SK-N-DZ (cell line): ENCODE measurements at regions not wholly inside any gene's neighbourhood (a gene's known extent, or its start where the extent isn't known, plus 50 kb on each side); places are given as distances from the start of the nearest gene placed in this dataset.
"Not testable (repeated sequence)": the region's sequence is repeated elsewhere in the genome, so short reads cannot be mapped to it uniquely, and the experiment has no call there.

Experiments
- DNase-seq: peaks from one replicate; pipeline ENCODE4 v3.0.0-alpha.2; 2015; ENCODE audit warnings: low spot score

- DNase-seq = no peak
These were observed 329.4 kb upstream of the PCDH18 start for GRCh38 chr4:137861682-137862081.

- no peak for DNase-seq
These were observed 321.1 kb upstream of the PCDH18 start for GRCh38 chr4:137853424-137853823.

- DNase-seq = no peak
These were observed 320.0 kb upstream of the PCDH18 start for GRCh38 chr4:137852326-137852725.

GRCh38 chr4:137851435-137851834 is 319.1 kb upstream of the PCDH18 start:
- DNase-seq = no peak

- DNase-seq = not testable (repeated sequence)
These were observed 295.7 kb upstream of the PCDH18 start for GRCh38 chr4:137827945-137828344.

GRCh38 chr4:137825505-137825904 is 293.2 kb upstream of the PCDH18 start:
- DNase-seq = no peak

GRCh38 chr4:137823007-137823406 is 290.7 kb upstream of the PCDH18 start:
- no peak for DNase-seq

- DNase-seq = peak; percentile 42
These were observed 287.7 kb upstream of the PCDH18 start for GRCh38 chr4:137819964-137820383.

- DNase-seq = no peak
These were observed 280.0 kb upstream of the PCDH18 start for GRCh38 chr4:137812258-137812657.

GRCh38 chr4:137806420-137806819 is 274.1 kb upstream of the PCDH18 start:
- DNase-seq = no peak

- DNase-seq = no peak
These were observed 272.7 kb upstream of the PCDH18 start for GRCh38 chr4:137804906-137805495.

GRCh38 chr4:137800861-137801260 is 268.6 kb upstream of the PCDH18 start:
- DNase-seq = no peak

- no peak for DNase-seq
These were observed 262.5 kb upstream of the PCDH18 start for GRCh38 chr4:137794764-137795254.

GRCh38 chr4:137789263-137789662 is 257.0 kb upstream of the PCDH18 start:
- DNase-seq = not testable (repeated sequence)

GRCh38 chr4:137783923-137784322 is 251.6 kb upstream of the PCDH18 start:
- DNase-seq = not testable (repeated sequence)

GRCh38 chr4:137775701-137776100 is 243.4 kb upstream of the PCDH18 start:
- DNase-seq = no peak

GRCh38 chr4:137774501-137774900 is 242.2 kb upstream of the PCDH18 start:
- no peak for DNase-seq

- no peak for DNase-seq
These were observed 236.6 kb upstream of the PCDH18 start for GRCh38 chr4:137768881-137769280.

GRCh38 chr4:137768196-137768595 is 235.9 kb upstream of the PCDH18 start:
- DNase-seq = no peak

- no peak for DNase-seq
These were observed 230.3 kb upstream of the PCDH18 start for GRCh38 chr4:137762591-137762990.

- no peak for DNase-seq
These were observed 222.6 kb upstream of the PCDH18 start for GRCh38 chr4:137754652-137755471.

GRCh38 chr4:137749466-137749865 is 217.2 kb upstream of the PCDH18 start:
- no peak for DNase-seq

- no peak for DNase-seq
These were observed 216.3 kb upstream of the PCDH18 start for GRCh38 chr4:137748616-137749015.
